CD4-positive, alpha-beta T cell (primary cell): ENCODE measurements at regions not wholly inside any gene's neighbourhood (a gene's known extent, or its start where the extent isn't known, plus 50 kb on each side); places are given as distances from the start of the nearest gene placed in this dataset.

Experiments
- ATAC-seq: fragments of 200-7000 bp; cut with Tn5 transposase; one replicate; pipeline ENCODE4 v1.10.0; 2022; ENCODE audit warnings: mild to moderate bottlenecking; ENCODE audit not compliant: poor library complexity
- CTCF ChIA-PET: fragments of 350-600 bp; sonication (Branson Sonifier 250); formaldehyde crosslinking; loops from one replicate; lab custom pipeline; 2021; ENCODE audit warnings: antibody characterized with exemption, inconsistent platforms; lab: Charles Lee
- POLR2A ChIA-PET: fragments of 350-600 bp; sonication (Branson Sonifier 250); formaldehyde crosslinking; loops from one replicate; lab custom pipeline; 2021; ENCODE audit warnings: antibody characterized with exemption, inconsistent platforms; lab: Charles Lee
- DNase-seq, 14 experiments: peaks; one replicate each; pipeline ENCODE4 v3.0.0-alpha.2; 2013 to 2020; ENCODE audit warnings: mixed read lengths in 2 of 14
- H3K27ac ChIP-seq, 2 donors: one replicate each; pipeline versions ENCODE4 v1.5.1 to v1.7.0; 2013; ENCODE audit warnings: low read length in 2 of 2, low read depth in 1 of 2, mild to moderate bottlenecking in 1 of 2
- H3K27me3 ChIP-seq, 2 experiments: 1 replicate in 1 of 2; 2 replicates in 1 of 2; pipeline versions ENCODE4 v1.6.1 to v1.7.0; 2013; ENCODE audit warnings: low read length in 2 of 2, control low read depth in 1 of 2, mild to moderate bottlenecking in 1 of 2, moderate library complexity in 1 of 2; ENCODE audit not compliant: insufficient read depth in 2 of 2, control insufficient read depth in 1 of 2
- H3K36me3 ChIP-seq: one replicate; pipeline ENCODE4 v1.6.1; 2013; ENCODE audit warnings: low read length, control low read depth; ENCODE audit not compliant: insufficient read depth
- H3K4me1 ChIP-seq: one replicate; pipeline ENCODE4 v1.6.1; 2013; ENCODE audit warnings: low read length, control low read depth; ENCODE audit not compliant: insufficient read depth
- H3K4me3 ChIP-seq: one replicate; pipeline ENCODE4 v1.5.1; 2013; ENCODE audit warnings: mild to moderate bottlenecking, low read length, moderate library complexity
- H3K9me3 ChIP-seq, 2 experiments: 1 replicate in 1 of 2; 2 replicates in 1 of 2; pipeline versions ENCODE4 v1.6.1 to v1.7.0; 2013; ENCODE audit warnings: low read length in 2 of 2, mild to moderate bottlenecking in 2 of 2, control low read depth in 1 of 2, moderate library complexity in 1 of 2; ENCODE audit not compliant: control insufficient read depth in 1 of 2, insufficient read depth in 1 of 2
- H3K27ac Mint-ChIP-seq: one replicate; pipeline ENCODE4 v1.8.0; 2020; ENCODE audit warnings: mixed read lengths
- H3K27me3 Mint-ChIP-seq: one replicate; pipeline ENCODE4 v1.8.0; 2021; ENCODE audit warnings: mixed read lengths
- H3K36me3 Mint-ChIP-seq: one replicate; pipeline ENCODE4 v1.8.0; 2021; ENCODE audit warnings: low read depth, mixed read lengths
- H3K4me1 Mint-ChIP-seq: one replicate; pipeline ENCODE4 v1.8.0; 2021; ENCODE audit warnings: low read depth, mixed read lengths
- H3K4me3 Mint-ChIP-seq: one replicate; pipeline ENCODE4 v1.8.0; 2020; ENCODE audit warnings: mild to moderate bottlenecking, mixed read lengths
- H3K9me3 Mint-ChIP-seq: one replicate; pipeline ENCODE4 v1.8.0; 2020; ENCODE audit warnings: mixed read lengths
- CTCF ChIP-seq: fragments of 200-600 bp; IDR thresholded peaks from one replicate; pipeline ENCODE4 v1.8.0; 2022; ENCODE audit warnings: antibody characterized with exemption, mild to moderate bottlenecking
- intact Hi-C, 2 experiments: fragments of 100-400 bp; cut with DNase I in 1 of 2; cut with micrococcal nuclease in 1 of 2; formaldehyde crosslinking; loops; one replicate each; pipeline versions ENCODE4 v1.15.1 to v1.9.0; 2023 to 2025; cut with DNase I, micrococcal nuclease

- H3K9me3 Mint-ChIP-seq, result no peaks in the 10 kb centered on the region
- CTCF ChIA-PET, result no interaction called here
These were observed 433.1 kb upstream of the C2CD4B start for GRCh38 chr15:62598217-62598616.

GRCh38 chr15:62599791-62600777 lies 435.0 kb upstream of the C2CD4B start:
- ChIA-PET POLR2A (no interaction called here), CTCF (interaction anchor here (0.5 kb wide), 1 partner anchor 89 kb away, joined by 3 read pairs; no protein-coding TSS in a partner anchor)
- DNase-seq (no peak), ATAC-seq (no peak)
- H3K4me3 ChIP-seq, result no peak overlapping the region
- H3K27ac ChIP-seq, result no peak overlapping the region
- intact Hi-C loops, result no loop called here
- H3K4me1 ChIP-seq, result no peaks in the 10 kb centered on the region
- Mint-ChIP-seq H3K9me3 (no peaks in the 10 kb centered on the region), H3K36me3 (no peaks in the 10 kb centered on the region), H3K27me3 (peaks cover 23% of the 10 kb centered on the region), H3K4me3 (no peak overlapping the region), H3K27ac (no peak overlapping the region), H3K4me1 (no peaks in the 10 kb centered on the region)
- H3K9me3 ChIP-seq, result no peaks in the 10 kb centered on the region
- no peaks in the 10 kb centered on the region for H3K36me3 ChIP-seq
- peaks cover 0 to 5% of the 10 kb centered on the region in 2 experiments for H3K27me3 ChIP-seq
- TF ChIP-seq CTCF, result no peak

More at GRCh38 chr15:62598217-62598616, 433.1 kb upstream of the C2CD4B start:
- Mint-ChIP-seq H3K4me3 (no peak overlapping the region), H3K36me3 (no peaks in the 10 kb centered on the region), H3K4me1 (no peaks in the 10 kb centered on the region), H3K27me3 (peaks cover 40% of the 10 kb centered on the region), H3K27ac (no peak overlapping the region)
- Histone ChIP-seq H3K36me3 (no peaks in the 10 kb centered on the region), H3K27ac (no peak overlapping the region), H3K9me3 (no peaks in the 10 kb centered on the region), H3K27me3 (peaks cover 6 to 11% of the 10 kb centered on the region in 2 experiments), H3K4me3 (no peak overlapping the region), H3K4me1 (no peaks in the 10 kb centered on the region)
- no peak for TF ChIP-seq CTCF
- DNase-seq (no peak), ATAC-seq (no peak)
- intact Hi-C loops, result no loop called here
- POLR2A ChIA-PET, result no interaction called here

- intact Hi-C loops, result no loop called here
- no peaks in the 10 kb centered on the region for H3K9me3 ChIP-seq
- POLR2A ChIA-PET, result no interaction called here
- no peaks in the 10 kb centered on the region for H3K9me3 Mint-ChIP-seq
- no peaks in the 10 kb centered on the region for H3K4me1 ChIP-seq
- CTCF ChIA-PET, result no interaction called here
- H3K27me3 ChIP-seq, result peaks cover 0 to 5% of the 10 kb centered on the region in 2 experiments
- ATAC-seq, result no peak
- no peak overlapping the region for H3K4me3 Mint-ChIP-seq
- no peak for TF ChIP-seq CTCF
- no peaks in the 10 kb centered on the region for H3K36me3 Mint-ChIP-seq
- H3K36me3 ChIP-seq, result no peaks in the 10 kb centered on the region
- H3K4me1 Mint-ChIP-seq, result no peaks in the 10 kb centered on the region
- DNase-seq, result no peak
- no peak overlapping the region for H3K27ac ChIP-seq
- no peak overlapping the region for H3K4me3 ChIP-seq
- H3K27ac Mint-ChIP-seq, result no peak overlapping the region
- peaks cover 29% of the 10 kb centered on the region for H3K27me3 Mint-ChIP-seq
These were observed 436.9 kb upstream of the C2CD4B start for GRCh38 chr15:62601777-62602545.
